GM18519 (cell line): ENCODE measurements at regions not wholly inside any gene's neighbourhood (a gene's known extent, or its start where the extent isn't known, plus 50 kb on each side); places are given as distances from the start of the nearest gene placed in this dataset.
"Not testable (repeated sequence)": the region's sequence is repeated elsewhere in the genome, so short reads cannot be mapped to it uniquely, and the experiment has no call there.

Source experiments
- ATAC-seq: cut with Tn5 transposase; IDR thresholded peaks from one replicate; pipeline ENCODE4 v1.9.1; 2021; ENCODE audit warnings: mild to moderate bottlenecking, moderate library complexity; ENCODE audit not compliant: unreplicated experiment, low FRiP score

DNA sequence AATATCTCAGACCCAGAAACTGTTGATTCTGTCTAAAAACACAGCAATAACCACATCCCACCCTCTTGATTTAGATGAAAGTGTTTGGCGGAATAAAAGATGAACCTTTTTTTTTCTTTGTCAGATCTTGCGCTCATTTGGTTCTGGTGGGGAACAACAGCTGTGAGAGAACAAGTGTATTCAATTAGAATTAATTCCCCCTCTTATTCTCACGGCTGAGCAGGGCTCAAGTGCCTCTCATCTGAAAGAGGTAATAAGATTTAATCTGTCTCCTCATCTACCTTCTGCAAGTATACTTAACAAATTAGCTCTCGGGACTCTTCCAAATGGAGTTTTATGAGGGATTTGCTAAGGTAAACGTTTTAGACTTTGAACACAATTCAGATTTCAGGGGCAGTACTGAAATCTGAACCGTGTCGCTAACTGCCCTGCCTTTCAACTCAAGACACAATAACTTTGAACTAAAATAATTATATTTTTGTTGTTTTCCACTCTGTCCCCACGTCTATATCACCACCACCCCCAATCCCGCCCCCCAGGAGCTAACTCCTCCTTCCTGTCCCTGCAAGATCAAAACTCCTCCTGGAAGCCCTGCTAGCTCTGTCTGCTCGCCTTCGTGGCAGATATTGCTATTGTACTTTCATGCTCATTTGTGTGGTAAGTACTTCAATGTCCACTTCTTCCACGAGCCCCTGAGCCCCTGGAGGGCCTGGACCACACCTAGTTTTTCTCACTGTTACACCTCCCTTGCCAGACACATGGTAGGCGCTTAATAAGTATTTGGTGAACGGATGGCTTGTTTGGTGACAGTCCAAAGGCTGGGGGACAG is 54.2 kb upstream of the ROPN1B start:
- not testable (repeated sequence) for ATAC-seq

DNA sequence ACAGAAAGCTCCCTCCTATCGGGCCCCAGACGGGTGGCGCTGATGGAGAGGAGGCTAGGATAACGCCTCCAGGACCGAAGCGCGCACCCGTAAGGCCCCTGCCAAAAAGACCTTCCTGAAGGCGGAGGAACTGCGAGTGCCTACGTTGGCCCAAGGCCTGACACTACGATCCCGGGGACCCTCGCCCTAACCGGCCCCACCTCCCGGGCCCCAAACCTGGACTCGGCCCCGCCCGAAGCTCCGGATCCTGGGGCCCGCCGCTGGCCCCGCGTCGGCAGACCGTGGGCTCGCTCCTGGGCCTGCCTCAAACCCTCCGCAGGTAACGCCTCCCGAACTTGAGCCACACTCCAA is 53.6 kb upstream of the ROPN1B start:
- ATAC-seq, result not testable (repeated sequence)

DNA sequence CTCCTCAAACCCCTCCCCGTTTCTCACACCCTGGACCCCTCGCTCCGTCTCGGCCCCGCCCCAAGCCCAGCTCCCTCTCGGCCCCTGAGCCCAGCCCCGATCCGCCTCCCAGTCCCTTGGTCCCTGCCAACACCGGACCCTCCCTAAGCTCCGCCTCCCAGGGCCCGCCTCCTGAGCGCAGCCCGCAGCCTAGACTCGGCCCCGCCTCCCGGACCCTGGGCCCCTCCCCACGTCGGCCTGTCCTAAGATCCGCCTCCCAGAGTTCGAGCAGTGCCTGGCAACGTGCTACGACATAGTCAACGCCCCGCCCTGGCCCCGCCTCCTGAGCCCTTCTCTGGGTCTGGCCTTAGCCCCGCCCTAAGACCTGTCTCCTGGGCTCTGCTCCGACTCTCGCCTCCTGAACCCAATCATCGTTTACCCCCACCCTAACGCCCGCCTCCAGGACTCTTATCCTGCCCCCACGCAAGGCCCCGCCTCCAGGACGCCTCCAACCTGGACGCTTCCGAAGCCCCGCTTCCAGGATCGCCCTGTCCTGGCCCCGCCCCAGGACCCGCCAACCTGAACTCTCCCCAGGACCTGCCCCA is 53.1 kb upstream of the ROPN1B start:
- peak; percentile 89 for ATAC-seq

DNA sequence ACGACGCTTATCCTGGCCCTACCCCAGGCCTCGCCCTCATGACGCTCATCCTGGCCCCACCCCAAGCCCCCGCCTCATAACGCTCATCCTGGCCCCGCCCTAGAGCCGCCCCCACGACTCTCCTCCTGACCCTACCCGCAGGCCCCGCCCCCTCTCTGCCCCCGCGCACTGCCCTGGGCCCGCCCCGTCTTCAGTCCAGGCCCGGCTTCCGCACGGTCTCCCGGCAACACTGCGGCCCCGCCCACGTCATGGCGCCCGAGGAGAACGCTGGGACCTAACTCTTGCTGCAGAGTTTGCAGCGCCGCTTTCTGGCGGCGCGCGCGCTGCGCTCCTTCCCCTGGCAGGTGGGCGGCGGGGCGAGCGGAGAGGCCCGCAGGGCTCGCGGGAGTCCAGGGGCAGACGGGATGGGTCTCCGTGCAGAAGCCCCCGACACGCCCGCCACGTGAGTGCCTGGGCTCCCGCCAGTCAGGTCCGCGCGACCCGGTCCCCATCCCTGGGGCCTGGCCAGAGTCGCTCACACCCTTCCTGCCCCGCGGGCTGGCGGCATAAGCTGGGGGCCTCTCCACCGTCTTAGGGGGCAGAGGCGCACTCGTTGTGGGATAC is 52.5 kb upstream of the ROPN1B start:
- peak; percentile 31 for ATAC-seq

DNA sequence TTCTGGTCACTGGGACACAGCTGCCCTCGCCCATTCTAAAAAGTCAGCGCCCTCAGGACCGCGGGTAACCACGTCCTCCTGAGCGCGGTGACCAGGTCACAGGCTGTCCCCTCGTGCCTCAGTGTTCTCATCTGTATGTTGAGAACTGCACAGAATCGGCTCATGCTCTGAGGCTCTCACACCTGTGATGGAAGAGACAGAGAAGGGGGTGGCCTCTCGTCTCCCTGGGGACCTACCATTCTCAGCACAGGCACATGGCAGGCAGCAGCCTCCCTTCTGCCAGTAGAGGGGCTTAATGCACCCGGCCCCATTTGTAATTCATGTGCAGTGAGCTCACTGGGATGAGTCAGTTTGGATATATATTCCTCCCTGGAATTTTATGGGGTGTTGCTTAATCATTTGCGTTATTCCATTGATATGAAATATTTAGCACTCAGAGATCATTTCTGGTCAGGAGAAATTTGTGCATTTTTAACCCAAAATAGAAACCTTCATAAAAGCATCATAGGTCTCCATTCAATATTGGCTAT is 51.9 kb upstream of the ROPN1B start:
- ATAC-seq, result not testable (repeated sequence)

DNA sequence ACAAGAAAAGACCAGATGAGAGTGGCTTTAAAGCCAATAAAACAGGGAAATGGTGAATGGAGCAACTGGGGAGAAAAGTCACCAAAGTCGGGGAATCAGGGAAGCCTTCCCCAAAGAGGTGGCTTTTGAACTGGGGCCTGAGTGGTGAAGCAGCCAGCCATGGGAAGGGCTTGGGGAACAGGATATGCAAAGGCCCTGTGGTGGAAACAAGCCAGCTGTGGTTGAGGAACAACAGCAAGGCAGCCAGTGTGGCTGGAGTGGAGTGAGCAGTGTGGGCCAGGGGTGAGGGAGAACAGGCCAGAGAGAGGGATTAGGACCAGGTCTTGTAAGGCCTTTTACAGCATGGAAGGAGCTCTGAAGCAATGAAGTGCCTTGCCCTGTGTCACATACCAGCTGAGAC is 51.0 kb upstream of the ROPN1B start:
- ATAC-seq, result not testable (repeated sequence)

DNA sequence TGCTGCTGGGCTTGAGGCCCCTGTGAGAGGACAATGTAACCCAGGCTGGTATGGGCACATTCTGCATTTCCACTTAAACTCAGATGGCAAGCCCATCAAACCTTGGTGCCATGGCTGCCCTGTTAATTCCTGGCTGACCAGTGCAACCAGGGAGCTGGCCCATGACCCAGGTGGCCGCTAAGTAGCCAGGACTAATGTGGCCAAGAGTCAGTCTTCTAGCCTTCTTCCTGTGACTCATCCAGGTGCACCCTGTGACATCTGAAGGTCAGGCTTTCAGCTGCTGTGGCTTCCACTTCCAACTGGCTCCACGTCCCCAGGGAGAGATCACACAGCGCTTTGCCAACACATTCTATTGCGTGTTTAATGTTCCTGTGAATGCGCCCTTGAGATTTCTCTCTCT is 50.5 kb upstream of the ROPN1B start:
- not testable (repeated sequence) for ATAC-seq

DNA sequence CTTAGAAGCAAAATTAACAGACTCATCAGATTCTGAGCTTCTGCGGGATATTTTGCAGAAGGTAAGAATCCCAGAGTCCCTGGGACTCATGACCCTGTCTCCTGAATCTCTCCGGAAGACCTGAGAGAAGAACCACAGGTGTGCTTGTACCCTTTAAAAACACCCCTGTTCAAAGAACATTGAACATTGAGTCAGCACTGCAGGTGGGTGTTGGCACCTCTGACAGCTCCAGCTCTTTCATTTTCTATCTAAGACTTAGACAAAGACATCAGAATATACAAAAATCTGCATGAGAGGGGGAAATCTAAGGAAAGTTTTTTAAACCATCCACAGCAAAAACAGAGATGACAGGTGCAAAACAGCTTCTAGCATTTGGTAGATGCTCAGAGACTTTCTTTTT is 50.1 kb upstream of the ROPN1B start:
- not testable (repeated sequence) for ATAC-seq
